Tibial nerve (tissue), 4 donors: ENCODE measurements at regions not wholly inside any gene's neighbourhood (a gene's known extent, or its start where the extent isn't known, plus 50 kb on each side); places are given as distances from the start of the nearest gene placed in this dataset.
"Not testable (repeated sequence)": the region's sequence is repeated elsewhere in the genome, so short reads cannot be mapped to it uniquely, and the experiment has no call there.

ENCODE experiments used
- CTCF ChIP-seq, 5 experiments: fragments of 200-600 bp in 3 of 5; fragments of 450-650 bp in 2 of 5; sonication (generic) in 3 of 5; IDR thresholded peaks; one replicate each; pipeline ENCODE4 v1.5.1; 2016 to 2019; ENCODE audit warnings: antibody characterized with exemption in 5 of 5, mild to moderate bottlenecking in 3 of 5, moderate library complexity in 2 of 5
- EP300 ChIP-seq, 2 donors: sonication (generic); formaldehyde crosslinking; IDR thresholded peaks; one replicate each; pipeline ENCODE4 v1.6.1; 2017; ENCODE audit warnings: antibody characterized with exemption in 2 of 2, mild to moderate bottlenecking in 1 of 2
- POLR2A ChIP-seq, 2 donors: fragments of 450-650 bp; IDR thresholded peaks; one replicate each; pipeline ENCODE4 v1.6.1; 2017; ENCODE audit warnings: antibody characterized with exemption in 2 of 2, mild to moderate bottlenecking in 2 of 2, moderate library complexity in 2 of 2

GRCh38 chrY:17752887-17753497 lies 127.0 kb downstream of the CDY2B start:
- TF ChIP-seq CTCF, POLR2A, EP300 (IDR thresholded peaks at IDR 0.05): not testable (repeated sequence)
